ENCODE measurements at regions not wholly inside any gene's neighbourhood (a gene's known extent, or its start where the extent isn't known, plus 50 kb on each side); places are given as distances from the start of the nearest gene placed in this dataset.

DNA sequence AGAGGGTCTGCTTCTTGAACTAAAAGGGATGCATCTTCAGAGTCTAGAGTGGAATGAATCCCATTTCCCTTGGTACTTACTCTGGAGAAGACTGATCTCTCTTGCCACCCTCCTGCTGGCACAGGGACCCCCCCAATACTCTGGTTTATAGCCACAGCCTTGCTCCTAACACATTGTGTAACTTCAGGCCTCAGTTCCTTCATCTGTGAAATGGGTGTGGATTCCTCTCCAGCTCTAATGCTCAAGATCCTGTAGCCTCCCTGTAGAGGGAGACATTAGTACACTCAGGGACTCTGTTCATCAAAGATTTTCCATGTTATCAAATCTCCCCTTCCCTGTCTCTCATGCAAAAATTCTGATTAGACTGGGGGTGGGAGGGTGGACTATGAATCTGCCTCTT is 315.7 kb upstream of the MOCS1 start:
- Histone ChIP-seq H3K4me1 (ENCODE audit: low read length) (peaks cover 36% of the 10 kb centered on the region), H4K20me1 (ENCODE audit: insufficient read depth, low read length) (no peaks in the 10 kb centered on the region), H3K4me2 (ENCODE audit: low read length) (no peak overlapping the region), H3K27me3 (ENCODE audit: low read depth, low read length) (no peaks in the 10 kb centered on the region), H3K27ac (ENCODE audit: low read length) (no peak overlapping the region), H3K79me2 (ENCODE audit: low read length) (no peaks in the 10 kb centered on the region), H3K9me3 (ENCODE audit: insufficient read depth, low read length) (no peaks in the 10 kb centered on the region), H2AFZ (ENCODE audit: low read depth, low read length) (no peak overlapping the region), H3K4me3 (ENCODE audit: low read length) (no peak overlapping the region), H3K36me3 (replicated peaks; ENCODE audit: low read depth, low read length) (no peaks in the 10 kb centered on the region), H3K9ac (ENCODE audit: low read length) (no peak overlapping the region)
- no peak for TF ChIP-seq EZH2phosphoT487 (IDR thresholded peaks at IDR 0.05; ENCODE audit: low read depth)
- TF ChIP-seq, protein P1, sequence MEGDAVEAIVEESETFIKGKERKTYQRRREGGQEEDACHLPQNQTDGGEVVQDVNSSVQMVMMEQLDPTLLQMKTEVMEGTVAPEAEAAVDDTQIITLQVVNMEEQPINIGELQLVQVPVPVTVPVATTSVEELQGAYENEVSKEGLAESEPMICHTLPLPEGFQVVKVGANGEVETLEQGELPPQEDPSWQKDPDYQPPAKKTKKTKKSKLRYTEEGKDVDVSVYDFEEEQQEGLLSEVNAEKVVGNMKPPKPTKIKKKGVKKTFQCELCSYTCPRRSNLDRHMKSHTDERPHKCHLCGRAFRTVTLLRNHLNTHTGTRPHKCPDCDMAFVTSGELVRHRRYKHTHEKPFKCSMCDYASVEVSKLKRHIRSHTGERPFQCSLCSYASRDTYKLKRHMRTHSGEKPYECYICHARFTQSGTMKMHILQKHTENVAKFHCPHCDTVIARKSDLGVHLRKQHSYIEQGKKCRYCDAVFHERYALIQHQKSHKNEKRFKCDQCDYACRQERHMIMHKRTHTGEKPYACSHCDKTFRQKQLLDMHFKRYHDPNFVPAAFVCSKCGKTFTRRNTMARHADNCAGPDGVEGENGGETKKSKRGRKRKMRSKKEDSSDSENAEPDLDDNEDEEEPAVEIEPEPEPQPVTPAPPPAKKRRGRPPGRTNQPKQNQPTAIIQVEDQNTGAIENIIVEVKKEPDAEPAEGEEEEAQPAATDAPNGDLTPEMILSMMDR (IDR thresholded peaks at IDR 0.05; ENCODE audit: low read depth, low read length) = no peak

DNA sequence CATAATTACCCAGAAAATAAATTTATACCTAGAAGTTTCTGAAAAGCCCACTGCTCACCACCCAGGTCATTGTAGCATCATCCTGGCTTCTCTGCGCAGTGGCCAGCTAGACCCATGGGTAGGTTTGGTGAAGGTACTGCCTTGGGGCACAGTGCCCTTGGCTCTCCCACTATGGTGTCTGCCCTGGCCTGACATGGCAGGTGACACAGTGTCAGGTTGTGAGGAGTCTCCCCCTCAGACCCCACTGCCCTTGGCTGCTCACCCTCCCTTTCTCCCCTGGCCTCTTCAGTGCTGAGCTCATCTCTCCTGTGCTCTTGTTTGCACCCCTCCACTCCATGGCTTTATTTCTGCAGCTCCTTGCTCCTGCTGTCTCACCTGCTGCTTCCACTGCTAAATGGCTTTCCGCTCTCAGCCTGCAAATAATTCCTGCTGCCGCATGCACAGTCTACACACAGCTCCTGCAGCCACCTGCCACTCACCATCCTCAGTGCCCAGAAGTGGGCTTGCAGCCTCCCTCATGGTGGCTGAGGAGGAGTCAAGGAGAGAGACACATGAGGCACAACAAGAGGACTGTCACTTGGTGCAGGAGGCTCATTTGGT is 313.4 kb upstream of the MOCS1 start:
- no peak overlapping the region for H3K27ac ChIP-seq (ENCODE audit: low read length)
- no peaks in the 10 kb centered on the region for H3K27me3 ChIP-seq (ENCODE audit: low read depth, low read length)
- H3K9ac ChIP-seq (ENCODE audit: low read length) = no peak overlapping the region
- H2AFZ ChIP-seq (ENCODE audit: low read depth, low read length) = no peak overlapping the region
- H3K79me2 ChIP-seq (ENCODE audit: low read length) = no peaks in the 10 kb centered on the region
- H3K4me1 ChIP-seq (ENCODE audit: low read length) = peaks cover 28% of the 10 kb centered on the region
- TF ChIP-seq EZH2phosphoT487 (IDR thresholded peaks at IDR 0.05; ENCODE audit: low read depth) = no peak
- TF ChIP-seq, protein P1 (IDR thresholded peaks at IDR 0.05; ENCODE audit: low read depth, low read length) = no peak
- H3K9me3 ChIP-seq (ENCODE audit: insufficient read depth, low read length) = peaks cover 6% of the 10 kb centered on the region; the same call in 1 of the 2 replicates
- no peaks in the 10 kb centered on the region for H4K20me1 ChIP-seq (ENCODE audit: insufficient read depth, low read length)
- peaks cover 2% of the 10 kb centered on the region for H3K36me3 ChIP-seq (replicated peaks; ENCODE audit: low read depth, low read length)
- H3K4me3 ChIP-seq (ENCODE audit: low read length) = no peak overlapping the region
- H3K4me2 ChIP-seq (ENCODE audit: low read length) = no peak overlapping the region

DNA sequence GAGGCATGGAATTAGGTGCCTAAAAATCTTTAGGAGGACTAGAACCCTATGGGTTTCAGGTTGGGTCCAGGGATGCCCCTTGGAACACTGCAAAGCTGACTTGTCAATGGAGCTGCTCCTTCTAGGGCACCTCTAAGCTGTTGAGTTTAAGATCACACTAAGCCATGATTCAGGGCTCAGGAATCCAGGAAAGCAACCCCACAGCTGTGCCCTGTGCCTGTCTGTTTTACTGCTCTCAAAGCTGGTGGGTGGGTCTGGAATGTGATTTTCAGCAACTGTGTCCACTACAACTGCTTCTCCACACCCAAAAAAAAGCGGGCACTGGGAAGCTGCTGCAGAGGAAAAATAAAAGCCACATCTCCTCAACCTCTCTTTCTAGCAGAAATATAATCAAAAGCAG is 310.4 kb upstream of the MOCS1 start:
- Histone ChIP-seq H3K27ac (ENCODE audit: low read length) (no peak overlapping the region), H3K36me3 (replicated peaks; ENCODE audit: low read depth, low read length) (peaks cover 2% of the 10 kb centered on the region), H3K4me1 (ENCODE audit: low read length) (no peaks in the 10 kb centered on the region), H3K9me3 (ENCODE audit: insufficient read depth, low read length) (peaks cover 6% of the 10 kb centered on the region; the same call in 1 of the 2 replicates), H3K27me3 (ENCODE audit: low read depth, low read length) (no peaks in the 10 kb centered on the region), H4K20me1 (ENCODE audit: insufficient read depth, low read length) (no peaks in the 10 kb centered on the region), H2AFZ (ENCODE audit: low read depth, low read length) (no peak overlapping the region), H3K79me2 (ENCODE audit: low read length) (no peaks in the 10 kb centered on the region), H3K9ac (ENCODE audit: low read length) (no peak overlapping the region), H3K4me2 (ENCODE audit: low read length) (no peak overlapping the region), H3K4me3 (ENCODE audit: low read length) (no peak overlapping the region)
- TF ChIP-seq EZH2phosphoT487 (IDR thresholded peaks at IDR 0.05; ENCODE audit: low read depth) = no peak
- TF ChIP-seq, protein P1 (IDR thresholded peaks at IDR 0.05; ENCODE audit: low read depth, low read length) = no peak

DNA sequence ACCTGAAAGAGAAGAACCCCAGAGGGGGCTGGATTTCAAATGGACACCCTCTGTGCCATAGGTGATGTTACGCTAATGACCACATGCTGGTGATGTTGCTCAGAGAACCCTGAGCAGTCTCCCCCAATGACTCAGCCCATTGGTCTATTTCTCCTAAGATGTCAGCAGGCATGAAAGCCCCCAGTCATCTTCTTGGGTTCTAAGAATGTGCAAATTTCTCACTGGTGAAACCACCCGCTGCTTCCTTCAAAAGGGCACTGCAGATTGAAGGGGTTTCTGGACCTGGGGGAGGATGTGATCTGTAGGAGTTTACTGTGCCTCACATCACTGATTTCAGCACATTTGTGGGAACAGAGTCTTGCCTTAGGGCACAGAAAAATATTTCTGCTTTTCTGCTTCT is 298.4 kb upstream of the MOCS1 start:
- Histone ChIP-seq H3K27ac (ENCODE audit: low read length) (no peak overlapping the region), H3K4me3 (ENCODE audit: low read length) (no peak overlapping the region), H3K27me3 (ENCODE audit: low read depth, low read length) (no peaks in the 10 kb centered on the region), H2AFZ (ENCODE audit: low read depth, low read length) (no peak overlapping the region), H3K9me3 (ENCODE audit: insufficient read depth, low read length) (no peaks in the 10 kb centered on the region), H3K9ac (ENCODE audit: low read length) (no peak overlapping the region), H3K36me3 (replicated peaks; ENCODE audit: low read depth, low read length) (no peaks in the 10 kb centered on the region), H3K4me1 (ENCODE audit: low read length) (peaks cover 13% of the 10 kb centered on the region), H4K20me1 (ENCODE audit: insufficient read depth, low read length) (no peaks in the 10 kb centered on the region), H3K4me2 (ENCODE audit: low read length) (peak overlapping the region; percentile 34), H3K79me2 (ENCODE audit: low read length) (no peaks in the 10 kb centered on the region)
- TF ChIP-seq EZH2phosphoT487 (IDR thresholded peaks at IDR 0.05; ENCODE audit: low read depth) = no peak
- TF ChIP-seq, protein P1 (IDR thresholded peaks at IDR 0.05; ENCODE audit: low read depth, low read length) = no peak
